Ovary (tissue), 3 donors: ENCODE measurements at regions not wholly inside any gene's neighbourhood (a gene's known extent, or its start where the extent isn't known, plus 50 kb on each side); places are given as distances from the start of the nearest gene placed in this dataset.

Experiments
- POLR2A ChIP-seq: fragments of 450-650 bp; IDR thresholded peaks from one replicate; pipeline ENCODE4 v1.6.1; 2017; ENCODE audit warnings: antibody characterized with exemption, mild to moderate bottlenecking, moderate library complexity
- TF ChIP-seq, protein P1 (sequence below), 3 donors: fragments of 450-650 bp in 2 of 3; fragments of 200-600 bp in 1 of 3; IDR thresholded peaks; one replicate each; pipeline versions ENCODE4 v1.5.1 to v1.8.0; 2016 to 2022; ENCODE audit warnings: antibody characterized with exemption in 3 of 3, mild to moderate bottlenecking in 1 of 3
- donor health status: DM: no; HTN: no; CAD: no.

GRCh38 chr3:22419261-22419660 lies 668.3 kb upstream of the ZNF385D start:
- TF ChIP-seq, protein P1, sequence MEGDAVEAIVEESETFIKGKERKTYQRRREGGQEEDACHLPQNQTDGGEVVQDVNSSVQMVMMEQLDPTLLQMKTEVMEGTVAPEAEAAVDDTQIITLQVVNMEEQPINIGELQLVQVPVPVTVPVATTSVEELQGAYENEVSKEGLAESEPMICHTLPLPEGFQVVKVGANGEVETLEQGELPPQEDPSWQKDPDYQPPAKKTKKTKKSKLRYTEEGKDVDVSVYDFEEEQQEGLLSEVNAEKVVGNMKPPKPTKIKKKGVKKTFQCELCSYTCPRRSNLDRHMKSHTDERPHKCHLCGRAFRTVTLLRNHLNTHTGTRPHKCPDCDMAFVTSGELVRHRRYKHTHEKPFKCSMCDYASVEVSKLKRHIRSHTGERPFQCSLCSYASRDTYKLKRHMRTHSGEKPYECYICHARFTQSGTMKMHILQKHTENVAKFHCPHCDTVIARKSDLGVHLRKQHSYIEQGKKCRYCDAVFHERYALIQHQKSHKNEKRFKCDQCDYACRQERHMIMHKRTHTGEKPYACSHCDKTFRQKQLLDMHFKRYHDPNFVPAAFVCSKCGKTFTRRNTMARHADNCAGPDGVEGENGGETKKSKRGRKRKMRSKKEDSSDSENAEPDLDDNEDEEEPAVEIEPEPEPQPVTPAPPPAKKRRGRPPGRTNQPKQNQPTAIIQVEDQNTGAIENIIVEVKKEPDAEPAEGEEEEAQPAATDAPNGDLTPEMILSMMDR (IDR thresholded peaks at IDR 0.05), result no peak
- no peak for TF ChIP-seq POLR2A
